ENCODE measurements at regions not wholly inside any gene's neighbourhood (a gene's known extent, or its start where the extent isn't known, plus 50 kb on each side); places are given as distances from the start of the nearest gene placed in this dataset.

DNA sequence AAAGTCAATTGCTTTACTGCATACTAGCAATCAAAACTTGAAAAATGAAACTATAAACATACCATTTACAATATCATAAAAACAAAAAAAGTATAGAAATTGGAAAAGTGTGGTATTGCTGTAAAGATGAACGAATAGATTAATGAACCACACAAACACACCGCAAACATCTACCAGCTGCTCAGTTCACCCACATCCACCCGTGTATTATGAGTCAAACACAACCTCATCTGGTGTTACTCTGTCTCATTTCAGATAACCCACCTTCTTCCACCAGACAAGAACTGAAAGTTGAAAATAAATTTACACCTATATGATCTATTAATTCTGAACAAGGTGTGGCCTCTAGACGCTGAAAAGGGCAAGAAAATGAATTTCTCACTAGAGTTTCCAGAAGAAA is 53.3 kb downstream of the BLID start:
- Mint-ChIP-seq H3K36me3 (peaks cover 5 to 8% of the 10 kb centered on the region in 2 donors), H3K27me3 (peaks cover 0 to 7% (median 0%) of the 10 kb centered on the region in 3 donors), H3K27ac (no peak overlapping the region), H3K4me3 (no peak overlapping the region), H3K9me3 (peaks cover 6 to 32% (median 14%) of the 10 kb centered on the region in 7 donors), H3K4me1 (no peaks in the 10 kb centered on the region)
- no peak for DNase-seq
- no peak for ATAC-seq (ENCODE audit: low read depth in 2 of 2)

DNA sequence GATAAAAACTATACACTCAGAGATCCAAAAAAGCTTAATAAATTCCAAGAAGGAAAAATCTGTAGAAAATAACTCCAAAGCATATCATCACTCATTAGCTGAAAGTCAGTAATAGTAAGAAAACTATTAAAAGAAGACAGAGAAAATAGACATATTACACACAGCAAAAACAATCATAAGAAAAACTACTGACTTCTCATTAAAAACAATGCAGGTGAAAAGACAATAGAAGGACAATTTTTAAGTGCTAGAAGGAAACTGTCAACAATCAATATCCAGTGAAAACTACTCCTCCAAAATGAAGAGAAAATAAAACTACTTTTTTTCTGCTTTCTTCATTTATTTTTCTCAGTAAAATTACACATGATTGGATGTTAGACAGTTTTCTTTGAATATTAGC is 56.5 kb downstream of the BLID start:
- no peak overlapping the region for H3K27ac Mint-ChIP-seq

DNA sequence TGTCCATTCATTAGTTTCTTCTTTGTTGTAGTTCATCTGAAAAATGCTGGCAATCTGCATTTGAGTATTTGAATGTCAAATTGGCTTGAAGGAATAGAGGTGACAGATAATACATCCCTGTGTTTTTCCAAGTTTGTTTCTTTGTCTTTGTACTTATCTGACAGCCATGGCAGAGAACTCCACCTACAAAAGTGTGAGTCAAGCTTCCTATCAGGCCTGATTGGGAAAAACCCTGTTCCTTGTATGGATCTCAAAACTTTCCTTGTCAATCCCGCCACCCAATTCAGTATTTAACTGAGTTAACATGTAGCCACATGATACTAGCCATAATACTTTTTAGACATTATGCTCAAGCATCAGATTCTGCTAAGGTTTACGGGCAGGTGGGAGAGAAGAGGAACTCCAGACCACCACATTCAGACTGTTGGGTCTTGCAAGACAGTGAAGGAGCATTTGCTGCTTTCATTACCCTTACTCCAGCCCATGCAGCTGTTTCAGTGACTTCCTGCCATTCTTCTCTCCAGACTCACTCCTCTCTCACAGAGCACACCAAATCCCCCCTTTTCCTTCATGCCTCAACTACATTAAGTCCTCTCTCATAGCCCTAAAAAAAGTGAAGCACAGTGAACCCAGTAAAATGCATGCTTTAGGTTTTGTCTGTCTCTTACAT is 65.9 kb downstream of the BLID start:
- Mint-ChIP-seq H3K4me1 (no peaks in the 10 kb centered on the region), H3K36me3 (no peaks in the 10 kb centered on the region), H3K9me3 (peaks cover 3 to 12% (median 9%) of the 10 kb centered on the region in 7 donors), H3K27ac (no peak overlapping the region), H3K4me3 (no peak overlapping the region), H3K27me3 (peaks cover 12 to 14% (median 13%) of the 10 kb centered on the region in 3 donors)
- no peak for DNase-seq
- ATAC-seq (ENCODE audit: low read depth in 2 of 2): no peak

More for the DNA sequence above, 56.5 kb downstream of the BLID start:
- no peaks in the 10 kb centered on the region for H3K4me1 Mint-ChIP-seq
- H3K27me3 Mint-ChIP-seq: peaks cover 0 to 4% (median 0%) of the 10 kb centered on the region in 3 donors
- H3K9me3 Mint-ChIP-seq: peaks cover 6 to 25% (median 13%) of the 10 kb centered on the region in 7 donors
- DNase-seq (no peak), ATAC-seq (ENCODE audit: low read depth in 2 of 2) (no peak)
- peaks cover 5 to 8% of the 10 kb centered on the region in 2 donors for H3K36me3 Mint-ChIP-seq
- H3K4me3 Mint-ChIP-seq: no peak overlapping the region

DNA sequence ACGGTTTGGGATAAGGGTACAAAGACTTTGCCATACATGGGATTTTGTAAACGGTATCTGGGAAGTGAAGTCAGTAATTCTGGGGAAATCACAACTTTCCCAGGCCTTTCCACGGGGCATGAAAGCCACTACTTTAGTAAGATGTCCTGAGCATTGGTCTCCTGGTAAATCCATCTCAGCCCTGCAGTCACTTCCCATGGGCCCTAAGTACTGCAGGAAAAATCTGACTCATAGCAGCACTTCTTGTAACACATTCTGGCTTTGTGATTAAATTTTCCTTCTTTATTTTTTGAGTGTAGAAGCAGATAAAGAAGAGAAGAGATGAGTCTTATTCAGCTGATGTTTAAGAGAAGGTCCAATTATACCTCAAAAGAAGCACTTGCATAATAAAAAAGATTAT is 67.6 kb downstream of the BLID start:
- no peak overlapping the region for H3K4me3 Mint-ChIP-seq

DNA sequence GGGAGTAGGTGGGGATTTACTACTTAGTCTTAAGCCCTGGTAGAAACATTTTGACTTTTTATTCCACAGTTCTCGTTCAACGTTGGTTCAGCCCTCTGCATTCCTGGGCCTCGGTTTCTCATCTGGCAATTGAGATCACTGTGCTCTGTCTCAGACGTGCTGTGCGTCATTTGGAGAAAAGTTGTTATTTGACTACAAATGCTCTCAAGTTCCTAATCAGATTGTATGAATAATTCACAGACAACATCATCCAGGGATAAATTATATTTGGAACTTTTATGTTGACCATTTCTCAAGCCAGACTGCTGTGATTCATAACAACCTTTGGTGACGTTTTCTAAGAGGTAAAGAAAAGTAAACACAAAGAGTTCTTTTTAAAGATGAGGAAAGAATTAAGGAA is 69.2 kb downstream of the BLID start:
- ATAC-seq (ENCODE audit: low read depth in 2 of 2) (no peak), DNase-seq (no peak)
- H3K27ac Mint-ChIP-seq: no peak overlapping the region
- peaks cover 9 to 14% (median 13%) of the 10 kb centered on the region in 3 donors for H3K27me3 Mint-ChIP-seq
- peaks cover 2 to 9% (median 4%) of the 10 kb centered on the region in 7 donors for H3K9me3 Mint-ChIP-seq
- no peak overlapping the region for H3K4me3 Mint-ChIP-seq
- H3K36me3 Mint-ChIP-seq: no peaks in the 10 kb centered on the region
- H3K4me1 Mint-ChIP-seq: no peaks in the 10 kb centered on the region

More for the DNA sequence above, 67.6 kb downstream of the BLID start:
- H3K27me3 Mint-ChIP-seq: peaks cover 12 to 14% (median 13%) of the 10 kb centered on the region in 3 donors
- no peaks in the 10 kb centered on the region for H3K4me1 Mint-ChIP-seq
- H3K27ac Mint-ChIP-seq: no peak overlapping the region
- no peaks in the 10 kb centered on the region for H3K36me3 Mint-ChIP-seq
- peaks cover 3 to 12% (median 9%) of the 10 kb centered on the region in 7 donors for H3K9me3 Mint-ChIP-seq
- no peak for DNase-seq
- no peak for ATAC-seq (ENCODE audit: low read depth in 2 of 2)

DNA sequence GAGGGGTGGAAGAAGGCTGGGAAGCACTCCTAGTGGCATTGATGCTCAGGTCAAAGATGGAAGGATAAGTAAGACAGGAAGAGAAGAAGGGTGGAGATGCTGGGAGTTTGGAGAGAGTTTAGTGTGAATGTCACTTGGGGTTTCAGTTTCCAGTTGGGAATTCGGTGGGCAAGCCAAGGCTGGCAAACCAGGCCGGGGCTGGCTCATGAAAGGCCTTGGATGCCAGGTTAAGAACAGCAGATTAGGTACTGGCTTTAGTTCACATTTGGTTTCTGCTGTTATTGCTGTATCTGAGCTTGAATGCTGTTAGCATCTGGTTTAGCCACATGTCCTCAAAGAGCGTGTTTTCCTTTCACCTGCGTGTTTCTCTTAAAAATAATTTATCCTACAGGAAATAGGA is 69.6 kb downstream of the BLID start:
- ATAC-seq (ENCODE audit: low read depth in 2 of 2): no peak
- H3K27ac Mint-ChIP-seq: peak overlapping the region in 1 of 6 donors; percentile 59
- no peaks in the 10 kb centered on the region for H3K4me1 Mint-ChIP-seq
- H3K36me3 Mint-ChIP-seq: no peaks in the 10 kb centered on the region
- H3K9me3 Mint-ChIP-seq: peaks cover 0 to 8% (median 3%) of the 10 kb centered on the region in 7 donors
- DNase-seq: no peak
- no peak overlapping the region for H3K4me3 Mint-ChIP-seq
- peaks cover 6 to 14% (median 12%) of the 10 kb centered on the region in 3 donors for H3K27me3 Mint-ChIP-seq

DNA sequence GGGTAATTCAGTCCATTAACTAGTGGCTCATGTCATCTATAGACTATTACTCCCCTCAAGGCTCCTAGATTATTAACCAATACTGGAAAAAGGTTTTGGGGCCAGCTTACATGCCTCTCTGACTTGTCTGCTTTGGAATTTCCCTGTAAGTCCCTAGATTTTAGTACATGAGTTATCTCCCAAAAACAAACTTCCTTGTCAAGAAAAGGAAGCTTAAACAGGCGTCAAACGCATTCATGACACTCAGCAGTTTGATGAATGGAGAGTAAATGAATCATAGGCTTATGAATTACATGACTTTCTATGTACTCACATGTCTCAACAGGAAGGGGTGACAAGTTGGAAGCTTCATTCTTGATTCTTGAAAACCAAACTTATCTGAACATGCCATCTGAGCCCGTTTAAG is 70.8 kb downstream of the BLID start:
- peaks cover 6 to 8% (median 6%) of the 10 kb centered on the region in 3 donors for H3K27me3 Mint-ChIP-seq
- DNase-seq: no peak

DNA sequence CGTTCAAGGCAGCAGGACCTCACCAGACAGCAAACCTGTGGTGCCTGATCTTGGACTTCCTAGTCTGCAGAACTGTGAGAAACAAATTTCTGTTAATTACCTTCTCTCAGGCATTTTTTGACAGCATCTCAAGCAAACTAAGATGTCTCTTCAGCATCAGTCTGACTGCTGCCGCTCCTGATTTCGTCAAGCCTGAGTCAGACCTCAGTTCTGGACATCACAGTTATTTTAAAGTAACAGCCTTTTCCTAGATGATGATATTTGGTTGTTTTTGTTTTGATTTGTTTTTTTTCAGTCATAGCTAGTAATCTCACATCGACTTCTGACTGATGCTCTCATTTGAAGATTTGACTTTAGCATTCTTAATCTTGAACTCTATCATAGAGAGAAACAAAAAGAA is 71.9 kb downstream of the BLID start:
- Mint-ChIP-seq H3K27ac (no peak overlapping the region), H3K4me1 (no peaks in the 10 kb centered on the region), H3K27me3 (peaks cover 6 to 10% (median 8%) of the 10 kb centered on the region in 3 donors), H3K4me3 (no peak overlapping the region), H3K36me3 (no peaks in the 10 kb centered on the region), H3K9me3 (peaks cover 0 to 8% (median 2%) of the 10 kb centered on the region in 7 donors)
- DNase-seq (no peak), ATAC-seq (ENCODE audit: low read depth in 2 of 2) (no peak)

More for the DNA sequence above, 70.8 kb downstream of the BLID start:
- Mint-ChIP-seq H3K4me1 (no peaks in the 10 kb centered on the region), H3K4me3 (no peak overlapping the region), H3K9me3 (peaks cover 0 to 8% (median 2%) of the 10 kb centered on the region in 7 donors), H3K36me3 (no peaks in the 10 kb centered on the region), H3K27ac (no peak overlapping the region)
- ATAC-seq (ENCODE audit: low read depth in 2 of 2): no peak

DNA sequence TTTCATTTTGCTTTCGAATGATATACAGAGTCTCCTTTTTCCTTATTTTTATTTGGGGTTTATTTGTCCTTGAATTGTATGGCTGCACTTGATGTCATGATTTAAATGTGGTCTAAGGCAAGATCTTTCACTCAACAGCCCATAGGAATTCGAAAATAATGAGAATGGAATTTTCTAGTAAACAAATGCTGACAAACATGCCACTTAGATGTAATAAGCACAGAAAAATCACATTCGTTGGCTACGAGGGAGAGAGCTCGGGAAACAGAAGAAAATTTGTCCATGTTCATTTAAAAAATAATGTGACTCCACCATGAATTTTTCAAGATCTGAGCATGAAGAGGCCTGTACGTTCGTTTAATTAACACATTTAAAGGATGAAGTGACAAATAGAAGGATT is 73.0 kb downstream of the BLID start:
- Mint-ChIP-seq H3K36me3 (no peaks in the 10 kb centered on the region), H3K4me1 (no peaks in the 10 kb centered on the region), H3K4me3 (no peak overlapping the region), H3K27ac (no peak overlapping the region), H3K27me3 (peaks cover 12 to 18% (median 15%) of the 10 kb centered on the region in 3 donors), H3K9me3 (peaks cover 0 to 8% (median 2%) of the 10 kb centered on the region in 7 donors)
- ATAC-seq (ENCODE audit: low read depth in 2 of 2): no peak
- no peak for DNase-seq

DNA sequence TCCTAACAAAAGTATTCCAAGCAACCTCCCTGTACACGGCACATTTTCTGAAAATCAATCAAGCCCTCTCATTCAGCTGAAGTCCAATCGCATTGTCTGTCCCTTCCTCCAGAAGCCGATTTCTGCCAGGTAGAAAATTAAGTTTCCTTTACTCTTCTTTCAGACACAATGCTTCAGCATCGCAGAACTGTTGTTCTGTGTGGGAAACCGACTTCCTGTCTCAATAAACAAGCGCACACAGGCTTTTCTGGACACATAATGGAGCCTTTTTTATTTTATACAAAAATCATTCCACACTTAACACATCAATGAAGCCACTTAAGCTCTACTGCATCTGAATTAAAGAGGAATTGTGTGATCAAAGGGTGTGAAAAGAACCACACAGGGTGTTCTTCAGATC is 75.6 kb downstream of the BLID start:
- peaks cover 8 to 23% (median 11%) of the 10 kb centered on the region in 3 donors for H3K27me3 Mint-ChIP-seq
- H3K4me3 Mint-ChIP-seq: no peak overlapping the region
- no peaks in the 10 kb centered on the region for H3K9me3 Mint-ChIP-seq
- no peaks in the 10 kb centered on the region for H3K4me1 Mint-ChIP-seq
- no peak overlapping the region for H3K27ac Mint-ChIP-seq
- DNase-seq (no peak), ATAC-seq (ENCODE audit: low read depth in 2 of 2) (no peak)
- H3K36me3 Mint-ChIP-seq: no peaks in the 10 kb centered on the region

DNA sequence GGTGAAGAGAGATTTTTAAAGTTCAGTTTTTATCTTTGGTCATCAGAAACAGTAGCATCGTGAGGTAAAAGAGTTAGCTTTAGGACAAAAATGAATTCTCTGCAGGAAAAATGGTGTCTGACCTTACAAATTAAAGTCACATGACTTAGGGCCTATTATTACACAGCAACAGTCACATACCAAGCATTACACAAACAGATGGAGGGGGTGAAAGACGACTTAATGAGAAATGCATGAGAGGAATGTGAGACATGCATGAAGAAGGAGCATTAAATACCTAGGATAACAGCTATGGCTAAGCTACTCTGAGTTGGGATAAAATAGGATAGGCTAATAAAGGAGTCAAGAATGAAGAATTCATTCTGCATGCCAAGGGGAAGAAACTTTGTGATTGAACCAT is 77.5 kb downstream of the BLID start:
- H3K4me3 Mint-ChIP-seq: no peak overlapping the region
- ATAC-seq (ENCODE audit: low read depth in 2 of 2): no peak
- no peaks in the 10 kb centered on the region for H3K9me3 Mint-ChIP-seq

DNA sequence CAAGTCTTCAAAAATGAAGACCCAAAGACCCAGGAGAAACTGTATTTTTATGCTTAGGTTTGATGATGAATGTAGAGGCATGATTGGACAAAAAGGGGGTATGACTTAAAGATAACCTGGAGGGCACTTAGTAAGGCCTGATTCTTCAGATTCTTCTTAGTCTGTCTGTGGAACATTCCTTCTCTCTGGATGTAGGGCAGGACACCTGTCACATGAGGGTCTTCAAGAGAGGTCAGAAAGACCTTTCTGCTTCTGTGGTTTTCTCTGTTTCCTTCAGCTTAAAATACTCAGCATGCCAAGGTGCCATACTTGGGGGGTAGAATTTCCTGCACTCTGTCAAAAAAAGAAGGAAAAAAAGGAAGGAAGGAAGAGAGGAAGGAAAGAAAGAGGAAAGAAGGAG is 78.1 kb downstream of the BLID start:
- Mint-ChIP-seq H3K4me3 (no peak overlapping the region), H3K4me1 (no peaks in the 10 kb centered on the region), H3K27me3 (peaks cover 8 to 23% (median 14%) of the 10 kb centered on the region in 3 donors), H3K27ac (no peak overlapping the region), H3K36me3 (no peaks in the 10 kb centered on the region), H3K9me3 (peaks cover 0 to 2% (median 0%) of the 10 kb centered on the region in 7 donors)
- ATAC-seq (ENCODE audit: low read depth in 2 of 2) (no peak), DNase-seq (no peak)

More for the DNA sequence above, 77.5 kb downstream of the BLID start:
- Mint-ChIP-seq H3K36me3 (no peaks in the 10 kb centered on the region), H3K4me1 (no peaks in the 10 kb centered on the region), H3K27me3 (peaks cover 8 to 23% (median 11%) of the 10 kb centered on the region in 3 donors), H3K27ac (no peak overlapping the region)
- DNase-seq: no peak

DNA sequence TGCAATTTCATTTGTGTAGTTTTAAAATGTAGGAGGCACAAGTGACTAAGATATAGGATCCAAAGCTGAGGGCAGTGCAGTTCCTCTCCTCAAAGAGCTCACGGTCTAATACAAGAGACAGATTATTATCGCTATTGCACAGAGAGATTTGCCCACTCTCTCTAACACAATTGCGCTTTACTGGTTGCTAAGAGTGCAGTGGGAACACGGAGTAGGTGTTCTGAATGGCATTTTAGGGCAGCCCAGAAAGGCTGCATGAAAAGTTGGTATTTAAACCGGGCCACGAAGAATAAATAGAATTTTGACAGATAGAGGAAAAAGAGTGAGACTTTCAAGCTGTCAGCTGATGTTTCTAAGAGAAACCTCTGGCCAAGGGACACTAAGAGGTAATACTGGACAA is 79.5 kb downstream of the BLID start:
- peaks cover 0 to 4% (median 0%) of the 10 kb centered on the region in 7 donors for H3K9me3 Mint-ChIP-seq
- no peaks in the 10 kb centered on the region for H3K36me3 Mint-ChIP-seq
- no peaks in the 10 kb centered on the region for H3K4me1 Mint-ChIP-seq
- ATAC-seq (ENCODE audit: low read depth in 2 of 2) (no peak), DNase-seq (no peak)
- H3K4me3 Mint-ChIP-seq: no peak overlapping the region
- no peak overlapping the region for H3K27ac Mint-ChIP-seq
- peaks cover 8 to 17% (median 17%) of the 10 kb centered on the region in 3 donors for H3K27me3 Mint-ChIP-seq

DNA sequence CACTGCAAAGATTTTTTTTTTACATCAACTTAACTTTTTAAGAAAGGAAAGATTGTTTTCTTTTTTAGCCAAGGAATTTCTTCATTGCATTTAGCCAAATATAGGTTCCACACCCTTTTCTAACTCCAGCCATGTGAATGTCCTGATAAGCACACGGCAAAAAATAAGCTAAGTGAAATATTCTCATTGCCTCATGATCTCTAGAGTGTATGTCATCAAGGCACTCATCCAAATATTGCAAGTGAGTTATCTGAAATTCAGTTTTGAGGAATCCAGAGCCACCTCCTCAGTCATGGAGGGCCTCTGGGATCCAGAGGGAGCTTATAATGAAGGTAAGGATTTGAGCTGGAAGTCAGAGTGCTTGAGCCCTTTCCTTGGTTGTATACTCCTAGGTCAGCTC is 80.0 kb downstream of the BLID start:
- Mint-ChIP-seq H3K4me3 (no peak overlapping the region), H3K27ac (no peak overlapping the region), H3K27me3 (peaks cover 12 to 17% (median 17%) of the 10 kb centered on the region in 3 donors), H3K36me3 (no peaks in the 10 kb centered on the region), H3K9me3 (peaks cover 0 to 8% (median 0%) of the 10 kb centered on the region in 7 donors), H3K4me1 (no peaks in the 10 kb centered on the region)
- DNase-seq (no peak), ATAC-seq (ENCODE audit: low read depth in 2 of 2) (no peak)

All from naive B cell (primary cell).